GM08714 (cell line): ENCODE measurements at regions not wholly inside any gene's neighbourhood (a gene's known extent, or its start where the extent isn't known, plus 50 kb on each side); places are given as distances from the start of the nearest gene placed in this dataset.

Source experiments
- H3K4me3 ChIP-seq: fragments of 200-500 bp; sonication (Bioruptor generic); 2 replicates; pipeline ENCODE4 v1.5.1; 2014; ENCODE audit warnings: mild to moderate bottlenecking, low read length, inconsistent platforms
- ZNF274 ChIP-seq: IDR thresholded peaks from 2 replicates; pipeline ENCODE4 v1.6.1; 2012; ENCODE audit warnings: mild to moderate bottlenecking, low read depth, low read length

DNA sequence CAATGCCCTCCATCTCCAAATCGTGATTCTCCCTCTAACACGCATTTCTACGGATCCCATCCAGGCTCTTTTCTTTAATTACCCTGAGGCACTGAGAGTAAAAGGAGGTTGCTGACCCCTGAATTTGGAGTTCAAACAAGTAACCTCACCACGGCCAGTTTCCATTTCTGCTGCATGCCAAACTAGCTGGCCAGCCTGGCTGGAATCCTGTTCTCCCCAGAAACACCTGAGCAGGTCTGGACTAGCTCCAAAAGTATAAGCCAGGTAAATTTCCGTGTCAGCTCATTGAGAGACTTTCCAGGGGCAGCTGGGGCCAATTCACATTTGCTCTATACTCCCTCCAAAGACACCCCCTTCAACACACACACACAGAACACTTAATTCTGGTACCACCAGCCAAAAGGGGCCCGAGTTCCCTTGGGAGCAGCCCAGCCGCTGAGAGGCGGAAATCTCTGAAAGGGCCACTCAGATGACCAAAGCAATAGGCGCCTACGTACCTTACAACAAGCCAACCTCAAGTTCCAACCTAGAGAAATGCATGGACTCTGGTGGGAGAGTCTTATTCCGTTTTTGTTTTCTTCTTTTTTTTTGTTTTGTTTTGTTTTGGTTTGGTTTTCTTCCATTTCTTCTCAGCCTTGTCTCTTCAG is 131.4 kb downstream of the NDUFA12 start:
- TF ChIP-seq ZNF274, result no peak
- peak overlapping the region; percentile 85 for H3K4me3 ChIP-seq

DNA sequence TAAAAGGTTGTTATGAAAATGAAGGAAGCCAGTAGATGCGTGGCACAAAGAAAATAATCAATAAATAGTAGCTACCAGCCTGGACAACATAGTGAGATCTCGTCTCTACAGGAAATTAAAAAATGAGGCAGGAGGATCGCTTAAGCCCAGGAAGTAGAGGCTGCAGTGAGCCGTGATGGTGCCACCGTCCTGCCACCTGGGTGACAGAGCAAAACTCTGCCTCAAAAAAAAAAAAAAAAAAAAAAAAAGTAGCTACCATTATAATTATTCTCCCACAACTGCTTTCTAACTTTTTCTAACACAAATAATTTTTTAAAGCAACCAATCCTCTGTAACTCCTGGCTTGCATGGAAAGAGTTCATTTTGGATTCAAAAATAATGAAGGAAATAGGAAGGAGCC is 133.0 kb downstream of the NDUFA12 start:
- H3K4me3 ChIP-seq, result peak overlapping the region; percentile 85; the same call in 1 of the 2 replicates
- TF ChIP-seq ZNF274, result no peak

DNA sequence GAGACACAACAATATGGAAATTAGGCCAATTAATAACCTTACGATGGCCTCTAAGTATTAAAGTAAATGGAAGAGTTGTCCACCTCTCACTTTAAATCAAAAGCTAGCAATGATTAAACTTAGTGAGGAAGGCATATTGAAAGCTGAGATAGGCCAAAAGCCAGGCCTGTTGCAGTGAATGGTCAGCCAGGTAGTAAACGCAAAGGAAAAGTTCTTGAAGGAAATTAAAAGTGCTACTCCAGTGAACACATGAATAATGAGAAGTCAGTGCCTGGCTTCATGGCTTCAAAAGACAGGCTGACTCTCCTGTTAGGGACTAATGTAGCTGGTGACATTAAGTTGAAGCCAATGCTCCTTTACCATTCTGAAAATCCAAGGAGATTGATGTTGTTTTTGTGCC is 135.3 kb downstream of the NDUFA12 start:
- no peak overlapping the region for H3K4me3 ChIP-seq
- TF ChIP-seq ZNF274, result no peak

DNA sequence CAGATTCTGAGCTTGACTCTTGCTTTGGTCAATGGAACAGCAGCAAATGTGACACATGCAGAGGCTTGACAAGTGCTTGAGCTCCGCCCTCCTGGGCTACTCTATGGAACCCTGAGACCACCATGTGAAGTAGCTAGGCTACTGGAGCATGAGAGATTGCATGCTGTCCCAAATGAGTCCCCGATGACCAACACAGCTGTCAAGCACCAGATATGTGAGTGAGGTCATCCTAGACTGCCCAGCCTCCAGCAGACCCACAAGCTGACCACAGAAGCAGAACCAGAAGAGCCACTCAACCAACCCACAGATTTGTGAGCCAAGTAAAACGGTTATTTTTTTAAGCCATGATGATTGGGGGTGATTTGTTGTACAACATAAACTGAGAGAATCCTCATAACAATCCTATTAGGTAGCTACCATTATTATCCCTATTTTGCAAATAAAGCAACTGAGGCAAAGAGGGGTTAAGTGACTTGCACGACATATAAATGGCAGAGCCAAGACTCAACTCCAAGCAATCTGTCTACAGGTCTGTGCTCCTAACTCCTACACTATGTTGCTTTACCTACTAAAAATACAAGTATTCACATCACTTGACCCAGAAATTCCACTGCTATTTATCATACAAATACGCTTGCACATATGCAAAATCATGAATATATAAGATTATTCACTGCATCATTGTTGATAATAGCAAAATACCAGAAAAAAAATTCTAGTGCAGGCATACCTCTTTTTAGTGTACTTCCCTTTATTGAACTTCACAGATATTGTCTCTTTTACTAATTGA is 136.2 kb downstream of the NDUFA12 start:
- no peak for TF ChIP-seq ZNF274
- no peak overlapping the region for H3K4me3 ChIP-seq

DNA sequence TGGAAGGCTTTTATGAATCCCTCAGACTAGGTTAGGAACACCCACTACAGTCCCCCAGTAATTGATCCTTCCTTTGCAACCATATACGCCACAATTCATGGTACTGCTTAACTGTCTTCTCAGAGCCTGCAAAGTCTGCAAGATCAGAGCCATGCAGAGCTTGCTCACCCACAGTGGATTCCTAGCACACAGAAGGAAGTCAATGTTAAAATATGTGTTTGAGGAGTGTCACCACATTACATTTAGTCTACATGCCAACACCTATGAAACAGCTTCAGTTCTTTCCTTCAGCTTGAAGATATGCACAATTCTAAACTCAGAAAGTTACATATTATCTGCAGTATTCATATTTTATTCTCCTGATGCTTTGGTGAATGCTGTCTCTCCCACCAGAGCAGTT is 138.5 kb downstream of the NDUFA12 start:
- H3K4me3 ChIP-seq, result no peak overlapping the region
- TF ChIP-seq ZNF274, result no peak

DNA sequence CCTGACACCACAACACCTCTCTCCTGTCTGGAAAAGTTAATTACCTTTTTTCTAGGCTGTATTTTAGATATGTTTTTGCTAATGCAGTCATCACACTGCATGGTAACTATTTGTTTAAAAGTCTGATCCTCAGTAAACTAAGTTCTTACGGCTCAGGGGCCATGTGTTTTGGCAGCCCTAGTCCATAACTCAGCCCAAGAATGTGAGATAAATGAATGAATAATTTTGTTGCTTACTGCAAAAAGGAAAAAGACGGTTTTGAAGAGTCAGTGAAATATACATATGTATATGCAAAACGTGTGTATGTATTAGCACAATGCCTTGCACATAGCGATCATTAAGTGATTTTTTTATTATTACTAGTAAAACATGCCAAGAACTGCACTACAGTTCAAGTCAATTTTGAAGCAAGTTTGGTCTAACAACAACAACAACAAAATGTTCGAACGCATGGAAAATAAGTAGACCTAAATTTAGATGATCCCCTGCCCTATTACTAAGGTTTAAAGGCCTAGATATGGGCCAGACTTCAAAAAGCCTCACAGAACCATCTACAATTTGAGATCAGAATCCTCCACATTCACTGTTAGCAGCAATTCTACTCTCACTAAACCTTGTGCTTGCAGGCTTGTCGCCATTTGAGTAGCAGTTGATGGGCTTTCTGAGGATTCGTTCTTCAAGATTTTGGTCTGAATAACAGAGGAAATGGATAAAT is 140.0 kb downstream of the NDUFA12 start:
- H3K4me3 ChIP-seq, result no peak overlapping the region
- TF ChIP-seq ZNF274, result no peak

DNA sequence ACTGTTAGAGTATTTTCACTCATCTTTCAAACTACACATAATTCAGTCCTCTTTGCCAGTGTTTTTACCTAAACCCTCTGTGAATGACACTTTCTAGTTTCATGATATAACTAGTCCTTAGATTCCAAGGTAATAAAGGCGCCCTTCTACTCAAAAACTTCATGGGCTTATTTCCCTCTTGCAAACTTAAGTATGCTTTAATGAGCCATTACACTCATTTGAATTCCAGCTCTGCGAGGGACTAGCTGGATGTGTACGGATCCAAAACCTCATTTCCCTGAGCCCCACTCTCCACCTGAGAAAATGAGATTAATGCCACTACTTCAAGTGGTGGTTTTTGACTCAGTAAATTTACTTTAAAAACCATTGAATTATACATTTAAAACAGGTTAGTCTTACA is 141.1 kb downstream of the NDUFA12 start:
- no peak overlapping the region for H3K4me3 ChIP-seq
- no peak for TF ChIP-seq ZNF274

DNA sequence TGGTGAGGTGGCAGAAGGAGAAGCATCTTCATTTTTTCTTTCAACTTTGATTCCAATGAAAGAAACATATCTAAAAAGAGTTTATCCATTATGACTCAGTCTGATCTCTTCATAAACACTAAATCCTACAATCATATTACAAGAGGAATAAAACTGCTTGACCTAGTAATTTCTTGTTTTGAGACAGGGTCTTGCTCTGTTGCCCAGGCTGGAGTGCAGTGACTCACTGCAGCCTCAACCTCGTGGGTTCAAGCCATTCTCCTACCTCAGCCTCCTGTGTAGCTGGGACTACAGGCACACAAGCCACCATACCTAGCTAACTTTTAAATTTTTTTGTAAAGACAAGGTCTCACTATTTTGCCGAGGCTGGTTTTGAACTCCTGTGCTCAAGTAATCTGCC is 147.2 kb downstream of the NDUFA12 start:
- no peak for TF ChIP-seq ZNF274
- H3K4me3 ChIP-seq, result no peak overlapping the region

DNA sequence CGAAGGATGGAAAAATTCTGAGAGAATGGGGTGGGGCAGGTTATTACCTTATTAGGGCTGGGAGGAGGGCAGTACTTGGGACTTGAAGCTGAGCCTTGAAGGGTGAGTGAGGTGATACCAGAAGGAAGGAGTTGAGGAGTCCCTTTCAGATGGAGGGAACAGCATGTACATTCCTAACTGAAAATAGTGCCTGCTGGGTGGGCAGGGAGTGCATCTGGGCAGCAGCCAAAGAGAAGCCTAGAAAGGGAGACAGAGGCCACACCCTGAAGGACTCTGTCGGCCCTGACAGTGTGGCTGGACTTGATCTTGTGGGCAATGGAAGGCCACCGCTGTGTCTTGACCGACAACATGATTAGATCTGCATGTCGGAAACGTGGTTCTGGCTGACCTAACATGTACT is 147.6 kb downstream of the NDUFA12 start:
- no peak for TF ChIP-seq ZNF274
- no peak overlapping the region for H3K4me3 ChIP-seq

DNA sequence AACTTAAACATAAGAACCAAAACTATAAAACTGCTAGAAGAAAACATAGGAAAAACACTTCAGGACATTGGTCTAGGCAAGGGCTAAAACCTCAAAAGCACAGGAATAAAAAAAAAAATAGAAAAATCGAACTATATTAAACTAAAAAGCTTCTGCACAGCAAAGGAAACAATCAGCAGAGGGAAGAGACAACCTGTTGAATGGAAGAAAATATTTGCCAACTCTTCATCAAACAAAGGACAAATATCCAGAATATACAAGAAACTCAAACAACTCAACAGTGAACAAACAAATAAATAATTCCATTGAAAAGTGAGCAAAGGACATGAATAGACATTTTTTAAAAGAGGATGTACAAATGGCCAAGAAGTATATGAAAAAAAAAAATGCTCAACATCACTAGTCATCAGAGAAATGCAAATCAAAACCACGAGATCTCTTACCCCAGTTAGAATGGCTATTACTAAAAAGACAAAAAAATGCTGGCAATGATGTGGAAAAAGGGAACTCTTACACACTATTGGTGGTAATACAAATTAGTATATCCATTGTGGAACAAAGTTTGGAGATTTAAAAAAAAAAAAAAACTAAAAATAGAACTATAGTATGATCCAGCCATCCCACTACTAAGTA is 152.0 kb downstream of the NDUFA12 start:
- no peak for TF ChIP-seq ZNF274
- H3K4me3 ChIP-seq, result no peak overlapping the region

DNA sequence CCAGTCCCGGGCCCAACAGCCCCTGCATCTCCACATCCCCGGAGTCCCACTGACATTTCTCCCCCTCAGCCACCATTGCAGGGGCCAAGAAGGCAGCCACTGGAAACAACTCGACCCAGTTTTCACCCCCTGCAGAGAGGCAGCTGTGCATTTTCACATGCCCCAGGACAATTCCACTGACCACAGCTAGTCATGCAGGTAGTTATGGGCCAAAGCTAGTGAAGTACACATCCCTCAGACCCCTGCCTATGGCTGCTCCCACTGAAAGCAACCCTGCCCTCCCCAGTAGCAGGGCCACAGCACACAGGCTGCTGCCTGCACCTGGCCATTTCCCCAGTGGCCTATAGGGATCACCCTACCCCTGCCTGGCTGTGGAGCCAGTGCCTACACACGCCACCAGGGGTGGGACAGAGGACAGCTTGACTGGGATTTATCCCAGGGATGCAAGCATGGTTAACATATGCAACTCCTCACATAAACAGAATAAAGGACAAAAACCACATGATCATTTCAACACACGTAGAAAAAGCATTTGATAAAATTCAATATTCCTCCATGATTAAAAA is 154.0 kb downstream of the NDUFA12 start:
- H3K4me3 ChIP-seq, result no peak overlapping the region
- no peak for TF ChIP-seq ZNF274

DNA sequence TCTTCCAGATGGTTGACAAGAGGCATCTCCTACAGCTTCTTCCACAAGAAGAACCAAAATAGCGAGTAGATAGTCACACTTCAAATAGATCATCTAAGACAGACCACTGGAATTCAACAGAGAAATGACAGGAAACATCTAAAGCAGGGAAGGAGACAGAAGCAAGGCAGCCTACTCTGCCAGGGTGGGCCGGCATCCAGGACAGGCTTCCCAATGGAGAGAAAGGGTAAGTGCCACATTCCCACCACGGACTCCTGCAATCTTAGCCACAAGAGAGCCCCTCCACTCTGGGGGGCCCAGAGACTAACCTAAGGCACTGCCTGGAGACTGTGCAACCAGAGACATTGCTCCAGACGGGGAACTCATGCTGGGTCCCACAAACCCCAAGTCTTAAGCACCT is 154.5 kb downstream of the NDUFA12 start:
- TF ChIP-seq ZNF274, result no peak
- no peak overlapping the region for H3K4me3 ChIP-seq

DNA sequence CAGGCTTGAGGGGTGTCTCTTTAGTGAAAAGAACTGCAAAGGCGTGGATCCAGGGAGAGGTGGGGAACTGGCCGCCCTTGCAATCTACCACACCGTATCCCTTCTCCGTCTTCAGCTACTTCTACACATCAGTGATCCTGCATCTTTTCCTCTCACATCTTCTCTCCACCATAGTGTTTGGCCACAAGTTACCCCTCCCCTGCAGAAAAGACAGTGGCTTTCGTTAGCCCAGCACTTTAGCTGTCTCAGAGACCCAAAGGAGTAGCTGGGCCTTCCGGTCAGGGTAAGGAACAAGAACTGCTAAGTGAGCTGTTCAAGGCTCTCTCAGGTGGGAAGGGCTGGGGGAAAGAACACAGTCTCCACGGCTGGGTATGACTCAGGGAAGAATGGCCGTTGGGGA is 158.4 kb downstream of the NDUFA12 start:
- no peak for TF ChIP-seq ZNF274
- no peak overlapping the region for H3K4me3 ChIP-seq

DNA sequence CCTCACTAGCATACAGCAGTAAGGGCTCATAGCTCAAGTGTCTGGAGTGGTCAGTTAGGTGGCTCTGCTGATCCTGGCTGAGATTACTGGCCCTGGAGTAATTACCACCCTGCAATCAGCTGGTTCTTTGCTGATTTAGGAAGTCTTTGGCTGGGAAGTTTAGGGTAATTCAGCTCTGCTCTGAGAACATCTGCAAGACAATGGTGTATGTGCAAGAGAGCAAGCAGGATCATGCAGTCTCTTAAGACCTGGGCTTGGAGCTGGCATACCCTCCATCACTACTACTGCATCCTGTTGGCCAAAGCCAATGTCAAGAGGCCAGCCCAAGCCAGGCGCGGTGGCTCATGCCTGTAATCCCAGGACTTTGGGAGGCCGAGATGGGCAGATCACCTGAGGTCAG is 159.0 kb downstream of the NDUFA12 start:
- TF ChIP-seq ZNF274, result no peak
- H3K4me3 ChIP-seq, result no peak overlapping the region

DNA sequence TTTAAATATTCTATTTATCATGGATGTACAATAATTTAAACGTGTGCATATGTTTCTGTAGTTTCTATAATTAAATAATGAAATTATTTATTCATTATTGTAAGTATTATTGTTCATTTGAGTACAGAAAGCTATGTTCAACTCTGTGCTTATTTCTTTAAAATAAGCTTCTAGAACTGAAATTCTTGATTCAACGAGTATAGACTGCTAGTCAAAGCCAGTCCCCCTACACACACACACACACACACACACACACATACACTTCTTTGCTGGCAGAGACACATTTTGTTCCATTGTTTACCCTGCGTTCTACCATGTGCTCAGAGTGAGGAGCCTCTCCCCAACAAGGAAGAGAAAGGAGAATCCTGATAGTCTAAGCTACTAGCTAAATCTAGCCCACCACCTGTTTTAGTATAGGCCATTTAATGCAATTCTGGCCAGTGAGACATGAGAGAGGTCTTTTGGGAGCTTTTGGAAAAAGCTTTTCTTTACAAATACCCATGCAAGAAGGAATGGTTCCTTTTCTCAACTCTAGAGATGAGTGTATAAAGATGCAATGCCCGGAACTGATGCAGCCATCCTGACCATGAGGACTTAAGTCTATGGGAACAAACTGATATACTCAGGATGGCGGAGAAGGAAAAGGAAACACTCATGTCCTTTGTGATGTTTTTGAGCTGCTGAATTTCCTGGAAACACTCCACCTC is 161.4 kb downstream of the NDUFA12 start:
- no peak for TF ChIP-seq ZNF274
- H3K4me3 ChIP-seq, result no peak overlapping the region
